Heart right ventricle (tissue), 16 donors: ENCODE measurements at regions not wholly inside any gene's neighbourhood (a gene's known extent, or its start where the extent isn't known, plus 50 kb on each side); places are given as distances from the start of the nearest gene placed in this dataset.

Experiments used
- ATAC-seq, 8 donors: fragments of 200-7000 bp; cut with Tn5 transposase; one replicate each; pipeline ENCODE4 v1.9.1; 2020; ENCODE audit warnings: mild to moderate bottlenecking in 8 of 8, moderate library complexity in 8 of 8, moderate number of reproducible peaks in 1 of 8
- DNase-seq, 2 donors: peaks; one replicate each; pipeline ENCODE4 v3.0.0-alpha.2; 2020
- H3K27ac ChIP-seq, 10 donors: fragments of 200-600 bp; sonication (generic) in 2 of 10; one replicate each; pipeline versions ENCODE4 v1.5.0 to v1.8.0; 2020 to 2022; ENCODE audit warnings: mild to moderate bottlenecking in 3 of 10
- H3K27me3 ChIP-seq, 7 donors: fragments of 200-600 bp; one replicate each; pipeline ENCODE4 v1.8.0; 2021 to 2022; ENCODE audit warnings: mild to moderate bottlenecking in 2 of 7
- H3K36me3 ChIP-seq, 9 donors: fragments of 200-600 bp; sonication (generic) in 1 of 9; one replicate each; pipeline versions ENCODE4 v1.5.0 to v1.8.0; 2020 to 2022; ENCODE audit warnings: mild to moderate bottlenecking in 2 of 9
- H3K4me1 ChIP-seq, 9 donors: fragments of 200-600 bp; sonication (generic) in 1 of 9; one replicate each; pipeline versions ENCODE4 v1.5.0 to v1.8.0; 2020 to 2022; ENCODE audit warnings: mild to moderate bottlenecking in 4 of 9
- H3K4me3 ChIP-seq, 10 donors: fragments of 200-600 bp; sonication (generic) in 2 of 10; one replicate each; pipeline versions ENCODE4 v1.5.0 to v1.8.0; 2020 to 2022; ENCODE audit warnings: mild to moderate bottlenecking in 7 of 10, moderate library complexity in 2 of 10
- H3K9me3 ChIP-seq, 11 donors: fragments of 200-600 bp in 10 of 11; sonication (generic) in 2 of 11; one replicate each; pipeline versions ENCODE4 v1.5.0 to v1.8.0; 2013 to 2022; ENCODE audit warnings: mild to moderate bottlenecking in 2 of 11, control low read depth in 1 of 11, moderate library complexity in 1 of 11
- WGBS, 2 donors: extraction: QIAGEN DNeasy Blood & Tissue Kit; methylation state at CpG; one replicate each; pipeline ENCODE4 v1.1.7; 2013; ENCODE audit warnings: inconsistent platforms in 1 of 2; 5-methylcytosine and 5-hydroxymethylcytosine counted together
- intact Hi-C, 10 donors: fragments of 100-400 bp; cut with DNase I; formaldehyde crosslinking; loops; one replicate each; pipeline versions ENCODE4 v1.11.1 to v1.14.2; 2022
- TF ChIP-seq, protein P1 (sequence below), 9 donors: fragments of 200-600 bp; sonication (generic) in 2 of 9; IDR thresholded peaks; one replicate each; pipeline versions ENCODE4 v1.5.0 to v1.8.0; 2021 to 2022; ENCODE audit warnings: antibody characterized with exemption in 9 of 9, mild to moderate bottlenecking in 5 of 9, moderate library complexity in 1 of 9
- donor health status: Arrhythmogenic right ventricular cardiomyopathy.
- donor health status: ischemic (EF 13 %, LVEDD 7.1; RV severe dilation, severe dysfunction).
- donor health status: healthy with polysubstance abuse.
- donor health status: DM: no; HTN: yes; CAD: no.
- donor health status: DM: no; HTN: no; CAD: no.
- donor health status: ischemic (EF 25% LVEDD 6.9; RV normal size, moderate dysfunction).
- donor health status: ischemic (EF 25% LVEDD 5.7; RV mildly dilated, moderate dysfunction).
- donor health status: healthy.
- donor health status: DM: yes; HTN: yes; CAD: no.
- donor health status: Ischemic cardiomyopathy.
- donor health status: ischemic (EF 35%, LVEDD 5.7; RV mildly dilated, moderate dysfunction).
- donor health status: nonischemic (EF 11% LVEDD 7.7; RV severe dilation, severe dysfunction).
- donor health status: DM: yes; HTN: yes; CAD: no.
- donor health status: PGD.
- donor health status: ischemic (EF 29% LVEDD 5.4; RV normal size, mild dysfunction).
- donor health status: nonischemic (EF 23%, LVEDD 6.1; RV moderate dilation, normal function).

DNA sequence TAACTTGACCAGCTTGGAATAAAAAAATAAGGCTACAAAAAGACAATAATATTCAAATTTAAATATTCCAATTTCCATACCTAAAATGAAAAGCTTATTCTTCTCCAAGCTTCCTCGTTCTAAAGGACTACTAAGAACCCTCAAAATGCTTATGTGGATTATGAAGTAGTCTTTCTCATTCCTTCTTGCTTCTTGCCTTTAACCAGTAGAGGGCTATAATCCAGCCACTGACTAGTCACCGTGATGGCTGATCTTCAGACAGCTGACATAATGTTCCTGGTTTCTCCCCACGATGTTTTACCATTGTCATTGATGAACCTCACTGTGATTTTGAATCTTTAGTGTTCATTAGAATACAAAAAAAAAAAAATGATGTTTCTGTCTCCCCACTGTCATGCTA is 515.3 kb downstream of the TLE1 start:
- no peak for ATAC-seq
- H3K9me3 ChIP-seq, result peaks cover 0 to 13% (median 2%) of the 10 kb centered on the region in 11 donors
- intact Hi-C loops, result no loop called here

DNA sequence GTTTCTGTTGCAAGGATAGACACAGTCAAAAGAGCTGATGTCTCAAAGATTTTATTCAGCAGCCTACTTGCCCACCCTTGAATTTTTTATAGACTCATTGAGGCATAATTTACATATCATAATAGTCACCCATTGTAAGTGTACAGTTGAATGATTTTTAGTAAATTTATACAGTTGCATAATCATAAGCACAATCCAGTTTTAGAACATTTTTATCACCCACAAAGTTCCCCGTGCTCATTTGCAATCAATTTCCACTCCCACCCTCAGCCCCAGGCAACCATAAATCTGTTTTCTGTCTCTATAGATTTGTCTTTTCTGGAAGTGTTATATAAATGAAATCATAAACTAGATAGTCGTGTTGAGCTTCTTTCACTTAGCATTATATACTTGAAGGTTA is 517.7 kb downstream of the TLE1 start:
- DNase-seq, result no peak
- intact Hi-C loops, result no loop called here

More for the DNA sequence above, 515.3 kb downstream of the TLE1 start:
- H3K27me3 ChIP-seq, result no peaks in the 10 kb centered on the region
- WGBS, 2 donors, result 75 to 82% methylated on average over 3 of the region's 3 CpGs
- no peaks in the 10 kb centered on the region for H3K36me3 ChIP-seq
- no peak overlapping the region for H3K4me3 ChIP-seq
- TF ChIP-seq, protein P1, sequence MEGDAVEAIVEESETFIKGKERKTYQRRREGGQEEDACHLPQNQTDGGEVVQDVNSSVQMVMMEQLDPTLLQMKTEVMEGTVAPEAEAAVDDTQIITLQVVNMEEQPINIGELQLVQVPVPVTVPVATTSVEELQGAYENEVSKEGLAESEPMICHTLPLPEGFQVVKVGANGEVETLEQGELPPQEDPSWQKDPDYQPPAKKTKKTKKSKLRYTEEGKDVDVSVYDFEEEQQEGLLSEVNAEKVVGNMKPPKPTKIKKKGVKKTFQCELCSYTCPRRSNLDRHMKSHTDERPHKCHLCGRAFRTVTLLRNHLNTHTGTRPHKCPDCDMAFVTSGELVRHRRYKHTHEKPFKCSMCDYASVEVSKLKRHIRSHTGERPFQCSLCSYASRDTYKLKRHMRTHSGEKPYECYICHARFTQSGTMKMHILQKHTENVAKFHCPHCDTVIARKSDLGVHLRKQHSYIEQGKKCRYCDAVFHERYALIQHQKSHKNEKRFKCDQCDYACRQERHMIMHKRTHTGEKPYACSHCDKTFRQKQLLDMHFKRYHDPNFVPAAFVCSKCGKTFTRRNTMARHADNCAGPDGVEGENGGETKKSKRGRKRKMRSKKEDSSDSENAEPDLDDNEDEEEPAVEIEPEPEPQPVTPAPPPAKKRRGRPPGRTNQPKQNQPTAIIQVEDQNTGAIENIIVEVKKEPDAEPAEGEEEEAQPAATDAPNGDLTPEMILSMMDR (IDR thresholded peaks at IDR 0.05), result no peak
- H3K4me1 ChIP-seq, result no peaks in the 10 kb centered on the region
- DNase-seq, result no peak
- no peak overlapping the region for H3K27ac ChIP-seq

DNA sequence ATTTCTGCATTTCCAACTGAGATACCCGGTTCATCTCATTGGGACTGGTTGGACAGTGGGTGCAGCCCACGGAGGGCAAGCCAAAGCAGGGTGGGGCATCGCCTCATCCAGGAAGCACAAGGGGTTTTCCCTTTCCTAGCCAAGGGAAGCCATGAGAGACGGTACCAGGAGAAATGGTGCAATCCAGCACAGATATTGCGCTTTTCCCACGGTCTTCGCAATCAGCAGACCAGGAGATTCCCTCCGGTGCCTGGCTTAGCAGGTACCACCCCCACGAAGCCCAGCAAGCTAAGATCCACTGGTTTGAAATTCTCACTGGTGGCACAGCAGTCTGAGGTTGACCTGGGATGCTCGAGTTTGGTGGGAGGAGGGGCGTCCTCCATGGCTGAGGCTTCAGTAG is 527.0 kb downstream of the TLE1 start:
- H3K27me3 ChIP-seq, result peaks cover 0 to 2% (median 0%) of the 10 kb centered on the region in 7 donors
- 87 to 88% methylated on average over 11 of the region's 11 CpGs for WGBS, 2 donors
- no peak overlapping the region for H3K4me3 ChIP-seq
- H3K27ac ChIP-seq, result no peak overlapping the region
- ATAC-seq, result no peak
- H3K4me1 ChIP-seq, result no peaks in the 10 kb centered on the region
- no peaks in the 10 kb centered on the region for H3K36me3 ChIP-seq
- intact Hi-C loops, result no loop called here
- peaks cover 0 to 15% (median 5%) of the 10 kb centered on the region in 11 donors for H3K9me3 ChIP-seq
- no peak for DNase-seq
- TF ChIP-seq, protein P1 (IDR thresholded peaks at IDR 0.05), result no peak

More for the DNA sequence above, 517.7 kb downstream of the TLE1 start:
- Histone ChIP-seq H3K27ac (no peak overlapping the region), H3K4me3 (no peak overlapping the region), H3K36me3 (no peaks in the 10 kb centered on the region), H3K9me3 (peaks cover 0 to 31% (median 8%) of the 10 kb centered on the region in 11 donors), H3K4me1 (no peaks in the 10 kb centered on the region), H3K27me3 (no peaks in the 10 kb centered on the region)
- 70 to 73% methylated on average over 2 of the region's 2 CpGs for WGBS, 2 donors
- TF ChIP-seq, protein P1 (IDR thresholded peaks at IDR 0.05), result no peak
- no peak for ATAC-seq

DNA sequence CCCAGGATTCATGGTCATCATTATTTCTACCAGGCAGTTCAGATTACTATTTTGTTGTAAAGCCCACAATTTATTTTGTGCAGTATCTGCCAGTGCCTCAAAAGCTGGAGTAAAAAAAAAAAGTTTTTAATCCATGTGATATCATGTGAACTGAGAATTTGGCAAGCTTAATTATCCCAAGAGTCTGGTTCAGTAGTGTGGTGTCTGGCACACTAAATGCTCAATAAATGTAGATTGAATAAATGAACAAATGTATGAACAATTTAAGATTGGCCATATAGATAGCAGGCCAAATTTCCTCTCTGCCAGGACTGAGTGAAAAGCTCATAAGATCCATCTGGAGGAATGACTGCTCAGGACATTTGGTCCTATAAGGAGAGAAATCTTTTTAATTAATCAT is 533.0 kb downstream of the TLE1 start:
- H3K27me3 ChIP-seq, result peaks cover 0 to 2% (median 0%) of the 10 kb centered on the region in 7 donors
- peaks cover 0 to 9% (median 0%) of the 10 kb centered on the region in 11 donors for H3K9me3 ChIP-seq
- no peak overlapping the region for H3K4me3 ChIP-seq
- H3K4me1 ChIP-seq, result no peaks in the 10 kb centered on the region
- ATAC-seq, result no peak
- H3K36me3 ChIP-seq, result no peaks in the 10 kb centered on the region
- intact Hi-C loops, result no loop called here
- TF ChIP-seq, protein P1 (IDR thresholded peaks at IDR 0.05), result no peak
- H3K27ac ChIP-seq, result no peak overlapping the region
- DNase-seq, result no peak
